Suprapubic skin (tissue), 3 donors: ENCODE measurements at regions not wholly inside any gene's neighbourhood (a gene's known extent, or its start where the extent isn't known, plus 50 kb on each side); places are given as distances from the start of the nearest gene placed in this dataset.

Source experiments
- CTCF ChIP-seq, 2 donors: fragments of 200-600 bp in 1 of 2; fragments of 450-650 bp in 1 of 2; sonication (generic) in 1 of 2; IDR thresholded peaks; one replicate each; pipeline ENCODE4 v1.5.1; 2016 to 2019; ENCODE audit warnings: antibody characterized with exemption in 2 of 2, mild to moderate bottlenecking in 1 of 2, moderate library complexity in 1 of 2
- POLR2AphosphoS5 ChIP-seq, 3 donors: sonication (generic); formaldehyde crosslinking; IDR thresholded peaks; one replicate each; pipeline ENCODE4 v1.6.1; 2017; ENCODE audit warnings: antibody characterized with exemption in 3 of 3

- no peak for TF ChIP-seq POLR2AphosphoS5 (IDR thresholded peaks at IDR 0.05)
- no peak for TF ChIP-seq CTCF (IDR thresholded peaks at IDR 0.05)
Measured at GRCh38 chr6:86153521-86153920, 510.8 kb upstream of the SYNCRIP start.
